HepG2 (cell line): ENCODE measurements at regions not wholly inside any gene's neighbourhood (a gene's known extent, or its start where the extent isn't known, plus 50 kb on each side); places are given as distances from the start of the nearest gene placed in this dataset.

Experiments used
- ARID5B ChIP-seq: IDR thresholded peaks from 2 replicates; pipeline ENCODE4 v1.4.0; 2020; ENCODE audit warnings: mild to moderate bottlenecking, missing genetic modification reagents
- CREBL2 ChIP-seq: sonication (generic); formaldehyde crosslinking; IDR thresholded peaks from 2 replicates; pipeline ENCODE4 v1.8.1; 2023; ENCODE audit warnings: missing genetic modification reagents, mild to moderate bottlenecking, borderline replicate concordance
- ETV5 ChIP-seq: IDR thresholded peaks from 2 replicates; pipeline ENCODE4 v1.6.1; 2018; ENCODE audit warnings: missing biosample characterization, missing genetic modification reagents, inconsistent platforms, borderline replicate concordance
- FOXK1 ChIP-seq: sonication (generic); formaldehyde crosslinking; IDR thresholded peaks from 2 replicates; pipeline ENCODE4 v1.4.0; 2020; ENCODE audit warnings: low read depth, missing genetic modification reagents, borderline replicate concordance
- HOXA7 ChIP-seq: sonication (generic); formaldehyde crosslinking; IDR thresholded peaks from 2 replicates; pipeline ENCODE4 v1.8.1; 2022; ENCODE audit warnings: mild to moderate bottlenecking, missing genetic modification reagents, moderate library complexity
- KDM1A ChIP-seq: IDR thresholded peaks from 2 replicates; pipeline ENCODE4 v1.6.1; 2016; ENCODE audit warnings: missing compliant biosample characterization
- KDM4B ChIP-seq: sonication (generic); formaldehyde crosslinking; IDR thresholded peaks from 2 replicates; pipeline ENCODE4 v1.4.0; 2020; ENCODE audit warnings: missing genetic modification reagents
- KLF11 ChIP-seq: IDR thresholded peaks from 2 replicates; pipeline ENCODE4 v1.6.1; 2016; ENCODE audit warnings: missing compliant biosample characterization
- MXD3 ChIP-seq: IDR thresholded peaks from 2 replicates; pipeline ENCODE4 v1.6.1; 2016; ENCODE audit warnings: mild to moderate bottlenecking, missing biosample characterization, missing genetic modification reagents
- MYPOP ChIP-seq: sonication (generic); formaldehyde crosslinking; IDR thresholded peaks from 2 replicates; pipeline ENCODE4 v1.8.1; 2023; ENCODE audit warnings: mild to moderate bottlenecking, moderate library complexity, missing genetic modification reagents
- POLR2A ChIP-seq, 2 experiments: IDR thresholded peaks; 2 replicates each; pipeline ENCODE4 v1.6.1; 2011; ENCODE audit warnings: low read depth in 2 of 2, low read length in 2 of 2, mild to moderate bottlenecking in 1 of 2, moderate library complexity in 1 of 2; ENCODE audit not compliant: insufficient read depth in 1 of 2
- RARA ChIP-seq: IDR thresholded peaks from 2 replicates; pipeline ENCODE4 v1.6.1; 2016; ENCODE audit warnings: missing genetic modification reagents, missing compliant biosample characterization
- RFXAP ChIP-seq: sonication (generic); formaldehyde crosslinking; IDR thresholded peaks from 2 replicates; pipeline ENCODE4 v1.4.0; 2020; ENCODE audit warnings: missing genetic modification reagents, borderline replicate concordance
- SOX6 ChIP-seq, 2 experiments: fragments of 450-650 bp in 1 of 2; sonication (generic) in 1 of 2; formaldehyde crosslinking in 1 of 2; IDR thresholded peaks; 2 replicates each; pipeline versions ENCODE4 v1.4.0 to v1.6.1; 2017 to 2020; ENCODE audit warnings: antibody characterized with exemption in 1 of 2, mild to moderate bottlenecking in 1 of 2, missing genetic modification reagents in 1 of 2
- SP1 ChIP-seq, 2 experiments: fragments of 450-650 bp in 1 of 2; sonication (generic) in 1 of 2; formaldehyde crosslinking in 1 of 2; IDR thresholded peaks; 2 replicates each; pipeline versions ENCODE4 v1.4.0 to v1.6.1; 2016 to 2020; ENCODE audit warnings: missing genetic modification reagents in 1 of 2
- STAG1 ChIP-seq: sonication (generic); formaldehyde crosslinking; IDR thresholded peaks from 2 replicates; pipeline ENCODE4 v1.4.0; 2020; ENCODE audit warnings: missing genetic modification reagents
- YEATS4 ChIP-seq: sonication (generic); formaldehyde crosslinking; IDR thresholded peaks from 2 replicates; pipeline ENCODE4 v1.4.0; 2020; ENCODE audit warnings: missing genetic modification reagents, borderline replicate concordance
- ZC3H4 ChIP-seq: sonication (generic); formaldehyde crosslinking; IDR thresholded peaks from 2 replicates; pipeline ENCODE4 v1.4.0; 2020; ENCODE audit warnings: missing genetic modification reagents, borderline replicate concordance
- ZNF451 ChIP-seq: sonication (generic); formaldehyde crosslinking; IDR thresholded peaks from 2 replicates; pipeline ENCODE4 v1.5.0; 2020; ENCODE audit warnings: mild to moderate bottlenecking, missing genetic modification reagents
- ZNF572 ChIP-seq: sonication (generic); formaldehyde crosslinking; IDR thresholded peaks from 2 replicates; pipeline ENCODE4 v1.5.1; 2020; ENCODE audit warnings: mild to moderate bottlenecking, missing genetic modification reagents
- ZNF605 ChIP-seq: sonication (generic); formaldehyde crosslinking; IDR thresholded peaks from 2 replicates; pipeline ENCODE4 v1.8.0; 2022; ENCODE audit warnings: mild to moderate bottlenecking, missing genetic modification reagents
- ZNF709 ChIP-seq: sonication (generic); formaldehyde crosslinking; IDR thresholded peaks from 2 replicates; pipeline ENCODE4 v1.5.0; 2020; ENCODE audit warnings: mild to moderate bottlenecking, missing genetic modification reagents
- TF ChIP-seq, protein P1 (sequence below): sonication (generic); formaldehyde crosslinking; IDR thresholded peaks from 2 replicates; pipeline ENCODE4 v1.4.0; 2020; ENCODE audit warnings: mild to moderate bottlenecking, missing genetic modification reagents

DNA sequence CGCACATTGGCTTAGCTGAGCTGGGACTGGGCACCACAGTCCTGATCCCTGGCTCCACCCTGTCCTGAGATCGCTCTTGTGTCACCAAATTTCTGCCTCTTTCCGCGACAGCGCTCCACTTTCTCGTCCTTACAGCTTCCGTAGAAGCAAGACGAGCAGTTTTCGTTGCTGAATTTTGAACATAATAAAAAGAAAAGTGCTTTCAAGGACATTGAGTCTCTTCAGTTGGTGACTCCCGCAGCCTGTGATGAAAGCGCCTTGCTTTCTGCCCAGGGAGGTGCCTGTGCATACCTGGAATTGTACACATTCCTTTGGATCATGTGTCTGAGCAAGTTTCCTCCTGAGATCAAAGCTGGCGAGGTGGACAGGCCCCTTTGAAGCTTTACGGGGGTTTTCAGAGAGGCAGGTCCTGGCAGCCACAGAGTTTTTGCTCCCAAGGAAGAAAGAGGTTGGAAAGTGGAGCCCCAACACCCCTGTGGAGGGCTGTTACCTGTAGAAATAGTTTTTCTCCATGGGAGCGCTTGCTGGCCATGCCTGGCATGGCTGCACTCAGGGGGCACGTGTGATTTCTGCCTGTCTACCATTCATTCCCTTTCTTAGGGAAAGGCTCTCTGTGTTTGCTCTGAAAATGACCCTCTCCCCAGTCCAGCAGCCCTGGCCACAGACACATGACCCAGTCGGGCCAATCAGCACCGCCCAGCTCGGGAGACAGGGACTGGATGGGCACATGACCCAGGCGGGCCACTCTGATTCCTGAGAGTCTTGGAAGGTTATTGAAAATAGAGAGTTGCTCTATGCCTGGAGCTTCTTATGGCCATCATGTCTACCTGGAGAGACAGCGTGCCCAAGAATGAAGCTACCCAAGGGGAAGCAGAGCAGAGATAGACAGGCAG is 115.6 kb upstream of the OTOS start (continued):
- TF ChIP-seq ARID5B (peak; percentile 89), ZC3H4 (CRISPR knock-in tag) (peak; percentile 34; the same call in 1 of the 2 replicates), MYPOP (CRISPR knock-in tag) (peak; percentile 63; the same call in 1 of the 2 replicates), HOXA7 (CRISPR knock-in tag) (no peak), RFXAP (peak; percentile 27), STAG1 (CRISPR knock-in tag) (peak; percentile 3; the same call in 1 of the 2 replicates), ZNF572 (CRISPR knock-in tag) (0 out of 2 replicates have a peak, but pooled peaks have one; percentile 34), CREBL2 (CRISPR knock-in tag) (no peak), SOX6 (IDR thresholded peaks at IDR 0.05) (no peak), SOX6 (CRISPR knock-in tag; IDR thresholded peaks at IDR 0.05) (peak; percentile 65), KLF11 (CRISPR knock-in tag) (peak; percentile 86; the same call in 1 of the 2 replicates), FOXK1 (CRISPR knock-in tag) (peak; percentile 26; the same call in 1 of the 2 replicates), SP1 (IDR thresholded peaks at IDR 0.05) (no peak), SP1 (CRISPR knock-in tag; IDR thresholded peaks at IDR 0.05) (peak; percentile 41; the same call in 1 of the 2 replicates), ZNF605 (CRISPR knock-in tag) (peak; percentile 93), RARA (CRISPR knock-in tag) (peak; percentile 77), ETV5 (CRISPR knock-in tag) (peak; percentile 53; the same call in 1 of the 2 replicates), KDM1A (CRISPR knock-in tag) (0 out of 2 replicates have a peak, but pooled peaks have one; percentile 36), KDM4B (CRISPR knock-in tag) (no peak; the same call in 1 of the 2 replicates), MXD3 (0 out of 2 replicates have a peak, but pooled peaks have one; percentile 19), POLR2A (IDR thresholded peaks at IDR 0.05; ENCODE audit: insufficient read depth in 1 of 2, low read depth in 2 of 2, low read length in 2 of 2) (peak in 1 of 2 experiments; percentile 62; a peak in 2 of 4 replicates), ZNF451 (no peak), YEATS4 (CRISPR knock-in tag) (peak; percentile 69; the same call in 1 of the 2 replicates), ZNF709 (0 out of 2 replicates have a peak, but pooled peaks have one; percentile 14)
- TF ChIP-seq, protein P1, sequence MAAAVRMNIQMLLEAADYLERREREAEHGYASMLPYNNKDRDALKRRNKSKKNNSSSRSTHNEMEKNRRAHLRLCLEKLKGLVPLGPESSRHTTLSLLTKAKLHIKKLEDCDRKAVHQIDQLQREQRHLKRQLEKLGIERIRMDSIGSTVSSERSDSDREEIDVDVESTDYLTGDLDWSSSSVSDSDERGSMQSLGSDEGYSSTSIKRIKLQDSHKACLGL, result peak; percentile 21; the same call in 1 of the 2 replicates
